ENCODE measurements at regions not wholly inside any gene's neighbourhood (a gene's known extent, or its start where the extent isn't known, plus 50 kb on each side); places are given as distances from the start of the nearest gene placed in this dataset.

- H3K27ac ChIP-seq, result no peak overlapping the region
- no peak for TF ChIP-seq CTCF (IDR thresholded peaks at IDR 0.05)
- TF ChIP-seq ZFX (IDR thresholded peaks at IDR 0.05; ENCODE audit: borderline replicate concordance), result no peak
Observed at GRCh38 chr2:216915557-216916150, 55.8 kb upstream of the TNP1 start.

GRCh38 chr2:216914491-216914890, 54.6 kb upstream of the TNP1 start:
- TF ChIP-seq ZFX (IDR thresholded peaks at IDR 0.05; ENCODE audit: borderline replicate concordance) (no peak), CTCF (IDR thresholded peaks at IDR 0.05) (no peak)
- no peak overlapping the region for H3K27ac ChIP-seq

- H3K27ac ChIP-seq, result no peak overlapping the region
- TF ChIP-seq CTCF (IDR thresholded peaks at IDR 0.05) (no peak), ZFX (IDR thresholded peaks at IDR 0.05; ENCODE audit: borderline replicate concordance) (no peak)
Observed at GRCh38 chr2:216911886-216912285, 52.0 kb upstream of the TNP1 start.

GRCh38 chr2:216911008-216911407, 51.1 kb upstream of the TNP1 start:
- no peak overlapping the region for H3K27ac ChIP-seq
- no peak for TF ChIP-seq CTCF (IDR thresholded peaks at IDR 0.05)
- TF ChIP-seq ZFX (IDR thresholded peaks at IDR 0.05; ENCODE audit: borderline replicate concordance), result no peak

GRCh38 chr2:216909541-216910210, 49.8 kb upstream of the TNP1 start:
- no peak overlapping the region for H3K27ac ChIP-seq
- TF ChIP-seq ZFX (IDR thresholded peaks at IDR 0.05; ENCODE audit: borderline replicate concordance) (no peak), CTCF (IDR thresholded peaks at IDR 0.05) (no peak)
